ENCODE measurements at regions not wholly inside any gene's neighbourhood (a gene's known extent, or its start where the extent isn't known, plus 50 kb on each side); places are given as distances from the start of the nearest gene placed in this dataset.

DNA sequence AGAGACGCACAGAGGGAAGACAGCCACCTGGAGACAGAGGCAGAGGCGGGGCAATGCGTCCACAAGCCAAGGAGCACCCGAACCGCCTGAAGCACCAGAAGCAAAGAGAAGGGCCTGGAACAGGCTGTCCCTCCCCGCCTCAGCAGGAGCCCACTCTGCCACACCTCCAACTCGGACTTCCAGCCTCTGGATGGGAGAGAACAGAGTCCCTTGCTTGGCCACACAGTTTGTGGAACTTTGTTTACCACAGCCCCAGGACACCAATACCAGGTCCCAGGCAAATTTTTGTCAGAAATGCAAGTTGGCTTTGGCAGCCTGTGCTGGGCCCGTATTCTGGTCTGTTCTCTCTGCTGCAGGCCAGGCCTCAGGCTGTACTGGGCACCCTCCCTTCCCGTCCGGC lies 87.5 kb upstream of the RPS6KA2 start:
- Histone ChIP-seq H2BK15ac (ENCODE audit: low read length) (no peak overlapping the region), H3K9ac (ENCODE audit: low read depth, low read length, poor library complexity) (peak overlapping the region; percentile 3), H2BK12ac (ENCODE audit: low read length) (no peak overlapping the region), H3K18ac (ENCODE audit: low read length) (peak overlapping the region; percentile 71), H3K4me1 (ENCODE audit: control insufficient read depth in 2 of 2, insufficient read depth in 1 of 2, low read depth in 1 of 2, low read length in 2 of 2) (no peaks in the 10 kb centered on the region), H4K8ac (ENCODE audit: low read depth, low read length) (no peak overlapping the region), H2BK120ac (ENCODE audit: low read depth, low read length) (no peak overlapping the region), H4K91ac (ENCODE audit: low read depth, low read length, poor library complexity) (no peak overlapping the region), H3K27me3 (ENCODE audit: control insufficient read depth in 3 of 3, insufficient read depth in 3 of 3, low read depth in 1 of 3, low read length in 3 of 3) (no peaks in the 10 kb centered on the region), H3K9me3 (replicated peaks in 1 of 2; ENCODE audit: control insufficient read depth in 2 of 2, insufficient read depth in 1 of 2, low read depth in 1 of 2, low read length in 2 of 2) (peaks cover 2 to 7% of the 10 kb centered on the region in 2 donors), H3K23ac (ENCODE audit: low read depth, low read length, poor library complexity) (peak overlapping the region; percentile 30), H3K79me1 (ENCODE audit: low read depth, low read length) (no peaks in the 10 kb centered on the region), H2BK5ac (ENCODE audit: low read length) (no peak overlapping the region), H3K4ac (ENCODE audit: low read length) (no peak overlapping the region), H3K14ac (ENCODE audit: low read length) (no peak overlapping the region), H3K36me3 (replicated peaks in 1 of 2; ENCODE audit: control insufficient read depth in 2 of 2, insufficient read depth in 2 of 2, low read length in 2 of 2) (no peaks in the 10 kb centered on the region), H2AK5ac (ENCODE audit: low read depth, low read length) (no peak overlapping the region), H3K4me3 (ENCODE audit: low read length in 2 of 2) (no peak overlapping the region), H2AFZ (ENCODE audit: low read length) (no peak overlapping the region), H3K4me2 (ENCODE audit: insufficient read depth, low read length, poor library complexity, severe bottlenecking) (no peak overlapping the region), H3K27ac (replicated peaks; ENCODE audit: low read length) (no peak overlapping the region)
- no CpG with 5 or more reads among the region's 10 CpGs for WGBS, 2 donors (ENCODE audit: extremely low coverage in 2 of 2, insufficient read length in 2 of 2, insufficient replicate concordance in 1 of 2)
- no peak for DNase-seq (ENCODE audit: low spot score)

DNA sequence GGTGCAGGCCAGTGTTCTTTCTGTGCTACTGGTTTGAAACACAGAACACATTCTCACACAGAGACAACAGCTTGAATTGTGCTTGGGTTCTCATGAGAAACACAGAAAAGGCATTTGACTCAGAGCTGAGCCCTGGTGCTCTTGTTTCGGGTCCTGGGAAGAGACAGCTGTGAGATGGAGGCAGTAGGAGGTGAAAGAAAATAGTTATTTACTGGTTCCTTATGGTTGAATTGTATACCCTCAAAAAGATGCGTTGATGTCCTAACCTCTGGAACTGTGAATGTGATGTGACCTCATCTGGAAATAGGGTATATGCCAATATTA lies 87.1 kb upstream of the RPS6KA2 start:
- H3K4me1 ChIP-seq (ENCODE audit: control insufficient read depth in 2 of 2, insufficient read depth in 1 of 2, low read depth in 1 of 2, low read length in 2 of 2): no peaks in the 10 kb centered on the region
- no peak overlapping the region for H2AFZ ChIP-seq (ENCODE audit: low read length)
- no peak overlapping the region for H4K8ac ChIP-seq (ENCODE audit: low read depth, low read length)

GRCh38 chr6:166713434-166714186 lies 86.6 kb upstream of the RPS6KA2 start:
- Histone ChIP-seq H3K36me3 (replicated peaks in 1 of 2; ENCODE audit: control insufficient read depth in 2 of 2, insufficient read depth in 2 of 2, low read length in 2 of 2) (no peaks in the 10 kb centered on the region), H4K91ac (ENCODE audit: low read depth, low read length, poor library complexity) (no peak overlapping the region), H2AFZ (ENCODE audit: low read length) (no peak overlapping the region), H2BK120ac (ENCODE audit: low read depth, low read length) (no peak overlapping the region), H3K9ac (ENCODE audit: low read depth, low read length, poor library complexity) (no peak overlapping the region), H3K79me1 (ENCODE audit: low read depth, low read length) (no peaks in the 10 kb centered on the region), H3K18ac (ENCODE audit: low read length) (no peak overlapping the region), H2BK15ac (ENCODE audit: low read length) (no peak overlapping the region), H3K14ac (ENCODE audit: low read length) (no peak overlapping the region), H3K4me1 (ENCODE audit: control insufficient read depth in 2 of 2, insufficient read depth in 1 of 2, low read depth in 1 of 2, low read length in 2 of 2) (no peaks in the 10 kb centered on the region), H2BK5ac (ENCODE audit: low read length) (no peak overlapping the region), H3K27ac (replicated peaks; ENCODE audit: low read length) (no peak overlapping the region), H2BK12ac (ENCODE audit: low read length) (no peak overlapping the region), H3K27me3 (ENCODE audit: control insufficient read depth in 3 of 3, insufficient read depth in 3 of 3, low read depth in 1 of 3, low read length in 3 of 3) (no peaks in the 10 kb centered on the region), H3K9me3 (replicated peaks in 1 of 2; ENCODE audit: control insufficient read depth in 2 of 2, insufficient read depth in 1 of 2, low read depth in 1 of 2, low read length in 2 of 2) (peaks cover 2 to 7% of the 10 kb centered on the region in 2 donors), H3K4me2 (ENCODE audit: insufficient read depth, low read length, poor library complexity, severe bottlenecking) (no peak overlapping the region), H2AK5ac (ENCODE audit: low read depth, low read length) (no peak overlapping the region), H3K4ac (ENCODE audit: low read length) (no peak overlapping the region), H3K4me3 (ENCODE audit: low read length in 2 of 2) (no peak overlapping the region), H3K23ac (ENCODE audit: low read depth, low read length, poor library complexity) (no peak overlapping the region), H4K8ac (ENCODE audit: low read depth, low read length) (no peak overlapping the region)
- DNase-seq (ENCODE audit: low spot score): no peak
- no CpG with 5 or more reads among the region's 16 CpGs for WGBS, 2 donors (ENCODE audit: extremely low coverage in 2 of 2, insufficient read length in 2 of 2, insufficient replicate concordance in 1 of 2)

More for the DNA sequence above, 87.1 kb upstream of the RPS6KA2 start:
- Histone ChIP-seq H3K4ac (ENCODE audit: low read length) (no peak overlapping the region), H2AK5ac (ENCODE audit: low read depth, low read length) (no peak overlapping the region), H2BK120ac (ENCODE audit: low read depth, low read length) (no peak overlapping the region), H3K79me1 (ENCODE audit: low read depth, low read length) (no peaks in the 10 kb centered on the region), H4K91ac (ENCODE audit: low read depth, low read length, poor library complexity) (no peak overlapping the region), H3K4me2 (ENCODE audit: insufficient read depth, low read length, poor library complexity, severe bottlenecking) (no peak overlapping the region), H3K9me3 (replicated peaks in 1 of 2; ENCODE audit: control insufficient read depth in 2 of 2, insufficient read depth in 1 of 2, low read depth in 1 of 2, low read length in 2 of 2) (peaks cover 2 to 7% of the 10 kb centered on the region in 2 donors), H3K27me3 (ENCODE audit: control insufficient read depth in 3 of 3, insufficient read depth in 3 of 3, low read depth in 1 of 3, low read length in 3 of 3) (no peaks in the 10 kb centered on the region), H3K27ac (replicated peaks; ENCODE audit: low read length) (no peak overlapping the region), H3K23ac (ENCODE audit: low read depth, low read length, poor library complexity) (no peak overlapping the region), H2BK15ac (ENCODE audit: low read length) (no peak overlapping the region), H3K14ac (ENCODE audit: low read length) (no peak overlapping the region), H3K36me3 (replicated peaks in 1 of 2; ENCODE audit: control insufficient read depth in 2 of 2, insufficient read depth in 2 of 2, low read length in 2 of 2) (no peaks in the 10 kb centered on the region), H2BK5ac (ENCODE audit: low read length) (no peak overlapping the region), H3K4me3 (ENCODE audit: low read length in 2 of 2) (no peak overlapping the region), H2BK12ac (ENCODE audit: low read length) (no peak overlapping the region), H3K18ac (ENCODE audit: low read length) (no peak overlapping the region), H3K9ac (ENCODE audit: low read depth, low read length, poor library complexity) (no peak overlapping the region)
- WGBS, 2 donors (ENCODE audit: extremely low coverage in 2 of 2, insufficient read length in 2 of 2, insufficient replicate concordance in 1 of 2): no CpG with 5 or more reads among the region's 2 CpGs
- DNase-seq (ENCODE audit: low spot score): no peak

DNA sequence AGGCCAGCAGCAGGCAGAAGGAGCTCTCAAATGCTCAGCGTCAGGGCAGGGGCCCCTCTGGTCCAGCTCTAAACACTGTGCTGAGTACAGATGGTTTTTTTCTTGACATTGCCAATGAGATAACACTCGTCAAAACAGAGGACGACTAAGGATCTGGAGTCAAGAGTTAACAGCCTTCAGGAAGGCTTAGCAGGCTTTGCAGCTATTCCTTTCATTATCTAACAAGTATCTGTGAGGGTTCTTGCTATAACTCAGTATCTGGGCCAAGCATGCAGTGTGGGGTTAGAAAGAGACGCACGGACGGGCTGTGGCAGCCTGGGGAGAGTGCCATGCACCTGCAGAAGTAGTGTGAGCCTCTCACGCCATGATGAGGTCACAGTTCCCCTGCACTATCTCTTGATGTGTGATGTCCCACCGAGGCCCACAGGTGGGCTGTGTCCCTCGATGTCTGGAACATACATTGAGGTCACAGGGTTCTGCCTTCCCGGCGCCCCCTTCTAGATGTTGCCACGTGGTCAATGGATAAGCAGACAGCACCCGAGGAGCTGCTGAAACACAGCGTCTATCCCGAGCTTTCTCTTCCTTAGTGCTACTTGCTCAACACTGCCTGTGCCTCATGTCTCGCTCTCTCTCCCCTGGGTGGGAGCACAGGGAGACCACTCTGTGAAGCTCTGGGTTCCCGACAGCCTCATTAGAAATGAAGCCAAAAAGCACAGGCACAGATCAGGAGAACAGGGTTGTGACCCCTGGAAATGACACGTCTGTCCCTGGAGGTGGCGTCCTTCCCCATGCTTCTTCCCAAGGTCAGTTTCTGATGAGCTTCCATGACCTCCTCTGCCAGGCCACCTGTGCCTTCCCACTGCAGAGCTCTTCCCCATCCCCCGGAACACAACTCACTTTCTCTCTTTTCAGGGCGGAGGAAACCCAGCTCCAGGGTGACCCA lies 85.5 kb upstream of the RPS6KA2 start:
- Histone ChIP-seq H3K79me1 (ENCODE audit: low read depth, low read length) (no peaks in the 10 kb centered on the region), H3K23ac (ENCODE audit: low read depth, low read length, poor library complexity) (no peak overlapping the region), H3K14ac (ENCODE audit: low read length) (no peak overlapping the region), H3K4ac (ENCODE audit: low read length) (no peak overlapping the region), H2BK15ac (ENCODE audit: low read length) (no peak overlapping the region), H3K27ac (replicated peaks; ENCODE audit: low read length) (no peak overlapping the region), H3K18ac (ENCODE audit: low read length) (no peak overlapping the region), H2AK5ac (ENCODE audit: low read depth, low read length) (no peak overlapping the region), H3K4me2 (ENCODE audit: insufficient read depth, low read length, poor library complexity, severe bottlenecking) (no peak overlapping the region), H2BK12ac (ENCODE audit: low read length) (no peak overlapping the region), H3K4me3 (ENCODE audit: low read length in 2 of 2) (no peak overlapping the region), H2BK5ac (ENCODE audit: low read length) (no peak overlapping the region), H2BK120ac (ENCODE audit: low read depth, low read length) (no peak overlapping the region), H3K9ac (ENCODE audit: low read depth, low read length, poor library complexity) (no peak overlapping the region), H3K4me1 (ENCODE audit: control insufficient read depth in 2 of 2, insufficient read depth in 1 of 2, low read depth in 1 of 2, low read length in 2 of 2) (no peaks in the 10 kb centered on the region), H2AFZ (ENCODE audit: low read length) (no peak overlapping the region), H3K27me3 (ENCODE audit: control insufficient read depth in 3 of 3, insufficient read depth in 3 of 3, low read depth in 1 of 3, low read length in 3 of 3) (no peaks in the 10 kb centered on the region), H3K9me3 (replicated peaks in 1 of 2; ENCODE audit: control insufficient read depth in 2 of 2, insufficient read depth in 1 of 2, low read depth in 1 of 2, low read length in 2 of 2) (peaks cover 2 to 7% of the 10 kb centered on the region in 2 donors), H4K91ac (ENCODE audit: low read depth, low read length, poor library complexity) (no peak overlapping the region), H4K8ac (ENCODE audit: low read depth, low read length) (no peak overlapping the region), H3K36me3 (replicated peaks in 1 of 2; ENCODE audit: control insufficient read depth in 2 of 2, insufficient read depth in 2 of 2, low read length in 2 of 2) (no peaks in the 10 kb centered on the region)
- no peak for DNase-seq (ENCODE audit: low spot score)
- WGBS, 2 donors (ENCODE audit: extremely low coverage in 2 of 2, insufficient read length in 2 of 2, insufficient replicate concordance in 1 of 2): no CpG with 5 or more reads among the region's 21 CpGs
